OCI-M2 (cell line): ENCODE measurements at regions not wholly inside any gene's neighbourhood (a gene's known extent, or its start where the extent isn't known, plus 50 kb on each side); places are given as distances from the start of the nearest gene placed in this dataset.

Source experiments
- DNase-seq: peaks from one replicate; lab custom pipeline; 2025; ENCODE audit not compliant: unreplicated experiment; lab: John Stamatoyannopoulos, UW

GRCh38 chr2:215522237-215522636 is 86.4 kb upstream of the FN1 start:
- no peak for DNase-seq

- no peak for DNase-seq
Observed at GRCh38 chr2:215521031-215521430, 85.2 kb upstream of the FN1 start.

- no peak for DNase-seq
Observed at GRCh38 chr2:215517391-215517790, 81.5 kb upstream of the FN1 start.

DNA sequence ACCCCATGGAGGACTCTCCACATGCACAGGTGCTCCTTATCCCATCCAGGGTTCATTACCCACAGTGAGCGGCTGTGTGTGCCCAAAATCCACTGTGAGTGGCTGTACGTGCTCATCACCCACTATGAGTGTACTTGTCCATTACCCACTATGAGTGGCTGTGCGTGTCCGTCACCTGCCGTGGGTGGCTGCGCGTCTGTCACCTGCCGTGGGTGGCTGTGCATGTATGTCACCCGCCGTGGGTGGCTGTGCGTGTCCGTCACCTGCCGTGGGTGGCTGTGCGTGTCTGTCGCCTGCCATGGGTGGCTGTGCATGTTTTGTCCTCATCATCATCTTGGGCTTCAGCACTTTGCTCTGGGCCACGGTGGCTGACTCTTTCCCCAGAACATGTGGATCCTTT is 78.6 kb upstream of the FN1 start:
- no peak for DNase-seq

GRCh38 chr2:215511454-215512346 is 75.8 kb upstream of the FN1 start:
- DNase-seq, result no peak

- DNase-seq, result no peak
Observed at GRCh38 chr2:215507836-215508235, 72.0 kb upstream of the FN1 start.

DNA sequence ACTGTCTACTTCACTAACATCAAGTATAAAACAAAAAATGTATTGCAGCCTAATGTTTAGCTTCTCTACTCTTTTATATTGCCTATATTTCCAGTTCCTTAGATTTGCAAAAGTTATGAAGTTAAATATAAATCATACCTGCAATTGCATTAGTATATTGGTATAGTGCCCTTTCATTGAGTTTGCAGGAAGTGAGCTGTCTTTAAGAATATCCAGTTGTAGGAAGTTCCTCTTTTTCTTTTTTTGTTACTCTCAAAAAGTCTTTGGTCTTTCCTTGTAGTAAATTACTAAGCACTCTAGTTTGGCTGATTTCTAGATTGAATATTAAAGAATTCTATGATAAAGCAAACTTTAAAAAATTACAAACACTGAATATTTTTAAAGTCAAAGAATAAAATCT is 71.3 kb upstream of the FN1 start:
- no peak for DNase-seq

GRCh38 chr2:215506604-215506990 is 70.7 kb upstream of the FN1 start:
- no peak for DNase-seq

DNA sequence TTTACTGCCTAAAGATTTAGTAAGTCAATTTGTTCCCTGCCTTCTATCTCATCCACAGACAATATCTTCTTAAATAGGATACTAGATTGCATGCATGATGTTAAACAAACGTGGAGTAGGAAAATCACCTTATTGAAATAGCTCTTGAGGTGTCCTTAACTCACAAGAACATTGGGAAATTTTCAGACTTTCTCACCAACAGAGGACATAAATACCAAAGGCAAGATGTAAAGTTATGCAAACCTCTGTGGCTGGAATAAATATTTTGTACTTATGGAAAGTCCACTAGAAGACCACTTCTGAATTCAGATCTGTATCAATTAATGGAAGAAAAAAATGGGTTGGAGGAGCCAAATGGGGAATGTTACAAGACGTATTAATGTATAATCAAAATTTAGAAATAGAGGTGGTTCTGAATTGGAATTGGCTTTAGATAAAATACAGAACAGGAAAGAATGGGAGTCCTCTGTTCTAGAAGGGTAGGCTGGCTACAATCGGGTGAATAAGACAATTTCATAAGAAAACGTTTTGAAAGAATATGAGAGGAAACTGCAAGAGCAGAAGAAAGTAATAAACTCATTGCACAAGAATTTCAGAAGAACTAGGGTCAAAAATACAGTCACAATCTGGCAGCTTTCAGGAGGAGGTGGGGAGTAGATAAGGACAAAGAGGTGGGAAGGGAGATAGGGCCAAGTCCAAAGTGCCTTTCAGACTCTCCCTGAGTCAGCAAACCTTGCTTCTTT is 69.3 kb upstream of the FN1 start:
- no peak for DNase-seq

- DNase-seq, result no peak
Observed at GRCh38 chr2:215504547-215504946, 68.7 kb upstream of the FN1 start.

GRCh38 chr2:215503381-215503780 is 67.5 kb upstream of the FN1 start:
- no peak for DNase-seq

- DNase-seq, result no peak
Observed at GRCh38 chr2:215500466-215500865, 64.6 kb upstream of the FN1 start.

- no peak for DNase-seq
Observed at GRCh38 chr2:215499331-215499730, 63.5 kb upstream of the FN1 start.

DNA sequence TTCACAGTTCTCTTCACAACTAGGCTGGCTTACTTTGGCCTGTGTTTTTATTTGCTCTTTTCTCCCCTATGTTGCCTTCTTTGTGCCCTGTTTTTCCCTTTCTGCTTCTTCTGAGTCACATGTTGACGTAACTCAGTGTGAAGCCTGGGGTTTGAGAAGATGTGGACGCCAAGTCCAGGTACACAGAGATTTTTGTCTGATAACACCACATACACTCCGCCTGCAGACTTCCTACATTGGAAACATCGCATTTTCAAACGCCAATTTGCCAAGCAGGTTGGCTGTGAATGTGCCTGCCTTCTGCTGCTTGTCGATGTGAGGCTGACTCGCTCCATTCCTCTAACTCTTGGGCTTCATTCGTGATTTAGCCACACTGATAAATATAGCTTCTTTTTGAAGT is 62.6 kb upstream of the FN1 start:
- no peak for DNase-seq

DNA sequence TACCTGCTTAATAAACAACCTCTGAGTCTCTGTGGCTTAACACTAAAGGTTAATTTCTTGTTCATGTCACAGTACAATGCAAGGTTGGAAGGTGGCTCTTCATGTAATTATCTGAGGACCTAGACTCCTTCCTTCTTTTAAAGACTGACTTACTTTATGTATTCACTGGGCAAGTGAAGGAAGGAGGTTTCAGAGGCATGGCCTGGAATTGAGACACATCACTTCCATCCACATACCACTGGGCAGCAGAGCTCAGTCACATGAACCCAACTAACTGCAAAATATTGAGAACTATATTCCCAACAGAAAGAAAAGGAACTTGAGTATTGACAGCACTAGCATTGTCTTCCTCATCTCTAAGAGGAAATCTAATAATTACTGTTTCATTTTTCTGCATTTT is 57.5 kb upstream of the FN1 start:
- no peak for DNase-seq

DNA sequence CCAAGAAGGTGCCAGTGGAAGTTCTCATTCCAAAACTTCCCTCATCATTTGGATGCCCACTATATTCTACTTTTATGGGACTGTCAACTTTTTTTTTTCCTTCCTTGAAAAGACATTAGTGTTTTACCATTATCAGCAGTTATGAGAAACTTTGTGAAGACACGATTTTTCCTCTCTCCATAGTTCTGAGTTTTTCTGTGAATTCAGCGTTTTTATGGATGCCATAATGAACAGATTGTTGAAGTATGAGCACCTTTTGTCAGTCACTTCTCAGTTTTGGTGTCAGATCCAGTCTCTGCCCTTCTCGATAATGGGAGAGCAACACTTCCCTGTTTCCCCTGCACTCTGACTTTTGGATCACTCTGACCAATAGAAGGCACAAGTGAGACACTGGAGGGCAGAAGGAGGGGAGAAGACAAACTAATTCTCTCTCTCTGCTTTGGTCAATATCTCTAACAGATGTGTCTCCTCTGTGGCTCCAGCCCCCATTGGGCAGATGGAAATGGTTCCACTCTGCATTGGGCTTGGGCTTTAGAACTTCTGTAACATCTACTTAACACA is 53.5 kb upstream of the FN1 start:
- no peak for DNase-seq

DNA sequence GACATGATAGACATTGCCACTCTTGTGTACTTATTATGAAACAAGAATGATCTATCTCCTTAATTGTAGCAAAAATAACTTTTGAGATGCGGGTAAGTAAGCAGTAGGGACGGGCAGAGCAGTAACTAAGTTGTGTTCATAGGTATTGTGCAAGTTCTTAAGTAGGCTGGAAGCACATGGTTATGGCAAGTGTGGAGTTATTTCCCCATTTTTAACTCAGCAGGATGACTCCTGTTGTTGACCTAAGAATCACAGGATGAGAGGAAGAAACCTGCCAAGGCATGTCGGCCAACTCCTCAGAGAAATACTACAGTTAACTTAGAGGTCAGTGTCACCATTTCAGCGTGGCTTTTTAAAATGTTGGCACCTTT is 51.1 kb upstream of the FN1 start:
- no peak for DNase-seq

DNA sequence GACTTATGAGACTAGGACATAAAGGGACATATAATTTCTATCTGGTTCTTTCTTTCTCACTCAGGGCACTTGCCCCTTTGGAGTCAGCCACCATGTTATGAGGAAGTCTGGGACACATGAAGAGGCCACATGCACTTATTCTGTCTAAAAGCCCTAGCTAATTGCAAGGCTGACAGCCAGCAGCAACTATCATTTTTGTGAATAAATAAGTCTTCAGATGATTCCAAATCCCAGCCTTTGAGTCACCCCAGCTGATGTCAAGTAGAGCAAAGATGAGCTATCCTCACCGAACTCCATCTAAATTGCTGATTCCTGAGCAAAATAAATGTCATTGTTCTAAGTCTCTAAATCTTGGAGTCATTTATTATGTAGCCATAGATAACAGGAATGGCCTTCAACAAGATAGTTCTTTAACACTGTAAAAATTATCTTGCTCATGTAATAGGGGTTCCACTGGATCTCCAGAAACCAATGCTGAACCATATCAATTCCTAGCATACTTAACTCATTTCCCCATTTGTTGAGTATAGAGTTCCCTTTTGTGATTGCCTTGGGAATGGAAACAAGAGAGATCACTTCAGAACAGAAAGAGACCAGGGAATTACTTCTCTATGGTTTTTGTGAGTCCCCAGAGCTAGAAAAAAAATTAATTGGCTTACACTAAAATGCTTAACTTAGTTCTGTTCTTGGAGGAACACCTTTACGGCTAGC is 50.6 kb upstream of the FN1 start:
- no peak for DNase-seq
